ENCODE measurements at regions not wholly inside any gene's neighbourhood (a gene's known extent, or its start where the extent isn't known, plus 50 kb on each side); places are given as distances from the start of the nearest gene placed in this dataset.

DNA sequence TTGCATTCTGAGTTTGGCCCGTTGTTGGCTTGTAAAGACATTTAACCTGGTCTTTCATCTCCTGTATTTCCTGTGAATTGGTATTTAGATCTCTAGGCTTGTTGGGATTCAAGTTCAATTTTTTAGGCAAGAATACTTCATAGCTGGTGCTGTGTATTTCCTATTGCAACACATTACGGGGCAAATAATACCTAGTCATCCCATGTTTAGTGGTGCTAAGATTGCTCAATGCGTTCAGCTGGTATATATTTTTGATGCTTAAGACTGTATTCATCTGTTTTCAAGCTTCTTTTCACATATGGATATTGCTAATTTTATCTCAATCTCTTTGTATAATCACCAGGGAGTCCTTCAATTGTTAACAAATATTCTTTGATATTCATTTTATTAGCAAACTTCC, 87.5 kb upstream of the ZBTB18 start:
- TF ChIP-seq, protein P1, sequence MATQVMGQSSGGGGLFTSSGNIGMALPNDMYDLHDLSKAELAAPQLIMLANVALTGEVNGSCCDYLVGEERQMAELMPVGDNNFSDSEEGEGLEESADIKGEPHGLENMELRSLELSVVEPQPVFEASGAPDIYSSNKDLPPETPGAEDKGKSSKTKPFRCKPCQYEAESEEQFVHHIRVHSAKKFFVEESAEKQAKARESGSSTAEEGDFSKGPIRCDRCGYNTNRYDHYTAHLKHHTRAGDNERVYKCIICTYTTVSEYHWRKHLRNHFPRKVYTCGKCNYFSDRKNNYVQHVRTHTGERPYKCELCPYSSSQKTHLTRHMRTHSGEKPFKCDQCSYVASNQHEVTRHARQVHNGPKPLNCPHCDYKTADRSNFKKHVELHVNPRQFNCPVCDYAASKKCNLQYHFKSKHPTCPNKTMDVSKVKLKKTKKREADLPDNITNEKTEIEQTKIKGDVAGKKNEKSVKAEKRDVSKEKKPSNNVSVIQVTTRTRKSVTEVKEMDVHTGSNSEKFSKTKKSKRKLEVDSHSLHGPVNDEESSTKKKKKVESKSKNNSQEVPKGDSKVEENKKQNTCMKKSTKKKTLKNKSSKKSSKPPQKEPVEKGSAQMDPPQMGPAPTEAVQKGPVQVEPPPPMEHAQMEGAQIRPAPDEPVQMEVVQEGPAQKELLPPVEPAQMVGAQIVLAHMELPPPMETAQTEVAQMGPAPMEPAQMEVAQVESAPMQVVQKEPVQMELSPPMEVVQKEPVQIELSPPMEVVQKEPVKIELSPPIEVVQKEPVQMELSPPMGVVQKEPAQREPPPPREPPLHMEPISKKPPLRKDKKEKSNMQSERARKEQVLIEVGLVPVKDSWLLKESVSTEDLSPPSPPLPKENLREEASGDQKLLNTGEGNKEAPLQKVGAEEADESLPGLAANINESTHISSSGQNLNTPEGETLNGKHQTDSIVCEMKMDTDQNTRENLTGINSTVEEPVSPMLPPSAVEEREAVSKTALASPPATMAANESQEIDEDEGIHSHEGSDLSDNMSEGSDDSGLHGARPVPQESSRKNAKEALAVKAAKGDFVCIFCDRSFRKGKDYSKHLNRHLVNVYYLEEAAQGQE (IDR thresholded peaks at IDR 0.05; ENCODE audit: insufficient replicate concordance, low read depth) = no peak
- no peak for TF ChIP-seq SPI1 (IDR thresholded peaks at IDR 0.05; ENCODE audit: borderline replicate concordance, low read depth)
- TF ChIP-seq, protein P2, sequence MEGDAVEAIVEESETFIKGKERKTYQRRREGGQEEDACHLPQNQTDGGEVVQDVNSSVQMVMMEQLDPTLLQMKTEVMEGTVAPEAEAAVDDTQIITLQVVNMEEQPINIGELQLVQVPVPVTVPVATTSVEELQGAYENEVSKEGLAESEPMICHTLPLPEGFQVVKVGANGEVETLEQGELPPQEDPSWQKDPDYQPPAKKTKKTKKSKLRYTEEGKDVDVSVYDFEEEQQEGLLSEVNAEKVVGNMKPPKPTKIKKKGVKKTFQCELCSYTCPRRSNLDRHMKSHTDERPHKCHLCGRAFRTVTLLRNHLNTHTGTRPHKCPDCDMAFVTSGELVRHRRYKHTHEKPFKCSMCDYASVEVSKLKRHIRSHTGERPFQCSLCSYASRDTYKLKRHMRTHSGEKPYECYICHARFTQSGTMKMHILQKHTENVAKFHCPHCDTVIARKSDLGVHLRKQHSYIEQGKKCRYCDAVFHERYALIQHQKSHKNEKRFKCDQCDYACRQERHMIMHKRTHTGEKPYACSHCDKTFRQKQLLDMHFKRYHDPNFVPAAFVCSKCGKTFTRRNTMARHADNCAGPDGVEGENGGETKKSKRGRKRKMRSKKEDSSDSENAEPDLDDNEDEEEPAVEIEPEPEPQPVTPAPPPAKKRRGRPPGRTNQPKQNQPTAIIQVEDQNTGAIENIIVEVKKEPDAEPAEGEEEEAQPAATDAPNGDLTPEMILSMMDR (IDR thresholded peaks at IDR 0.05; ENCODE audit: insufficient read depth, low read length) = no peak
- no peak for TF ChIP-seq POLR2AphosphoS5 (IDR thresholded peaks at IDR 0.05; ENCODE audit: low read depth)
- TF ChIP-seq GABPA (IDR thresholded peaks at IDR 0.05; ENCODE audit: low read depth) = no peak
- no peak overlapping the region for H3K27ac ChIP-seq (replicated peaks)
- H3K27me3 ChIP-seq (ENCODE audit: insufficient read depth, poor library complexity, severe bottlenecking) = peaks cover 2% of the 10 kb centered on the region
- DNase-seq (ENCODE audit: low read depth in 1 of 2, low spot score in 1 of 2) = peak in 1 of 2 experiments; percentile 7
- H3K4me3 ChIP-seq (replicated peaks; ENCODE audit: insufficient read depth, low read length) = no peak overlapping the region

DNA sequence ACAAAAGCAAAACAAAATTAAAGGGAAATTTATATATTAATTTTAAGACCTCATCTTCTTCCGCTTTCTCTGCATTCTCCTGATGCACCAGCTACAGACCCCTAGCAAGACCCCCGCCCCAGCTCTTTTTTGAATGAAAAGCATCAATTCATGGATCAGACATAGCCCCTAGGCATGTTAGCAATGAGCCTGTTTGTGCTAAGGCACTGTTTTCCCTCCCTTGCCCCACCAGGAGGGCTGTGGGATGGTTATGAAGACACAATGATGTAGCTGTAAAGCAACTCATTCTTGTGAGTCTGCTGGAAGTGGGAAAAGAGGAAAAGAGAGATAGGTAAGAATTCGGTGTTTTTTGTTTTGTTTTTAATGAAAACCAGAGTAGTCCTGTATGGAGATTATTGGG, 88.5 kb upstream of the ZBTB18 start:
- no peak overlapping the region for H3K4me3 ChIP-seq (replicated peaks; ENCODE audit: insufficient read depth, low read length)
- no peak for DNase-seq (ENCODE audit: low read depth in 1 of 2, low spot score in 1 of 2)
- no peak overlapping the region for H3K27ac ChIP-seq (replicated peaks)
- TF ChIP-seq SPI1 (IDR thresholded peaks at IDR 0.05; ENCODE audit: borderline replicate concordance, low read depth) = no peak
- TF ChIP-seq POLR2AphosphoS5 (IDR thresholded peaks at IDR 0.05; ENCODE audit: low read depth) = no peak
- no peak for TF ChIP-seq GABPA (IDR thresholded peaks at IDR 0.05; ENCODE audit: low read depth)
- TF ChIP-seq, protein P2 (IDR thresholded peaks at IDR 0.05; ENCODE audit: insufficient read depth, low read length) = no peak
- TF ChIP-seq, protein P1 (IDR thresholded peaks at IDR 0.05; ENCODE audit: insufficient replicate concordance, low read depth) = no peak
- H3K27me3 ChIP-seq (ENCODE audit: insufficient read depth, poor library complexity, severe bottlenecking) = no peaks in the 10 kb centered on the region

DNA sequence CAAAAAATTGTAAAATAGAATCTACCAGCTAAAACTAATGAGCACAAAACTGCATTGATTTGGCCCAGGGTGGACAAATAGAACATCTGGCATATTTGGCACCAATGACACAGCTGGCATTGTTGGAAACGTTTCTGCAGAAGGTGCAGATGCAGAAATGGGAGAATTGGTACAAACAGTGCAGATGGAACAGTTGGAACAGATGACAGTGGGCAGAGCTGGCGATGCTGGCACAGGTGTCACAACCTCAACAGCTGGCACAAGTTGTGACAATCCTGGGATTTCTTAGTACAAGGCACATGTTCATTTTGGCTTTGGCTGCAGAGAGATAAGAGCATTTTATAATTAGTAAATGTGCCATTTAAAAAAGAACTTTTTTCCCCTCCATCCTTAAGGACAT, 91.1 kb upstream of the ZBTB18 start:
- Histone ChIP-seq H3K27me3 (ENCODE audit: insufficient read depth, poor library complexity, severe bottlenecking) (no peaks in the 10 kb centered on the region), H3K27ac (replicated peaks) (no peak overlapping the region), H3K4me3 (replicated peaks; ENCODE audit: insufficient read depth, low read length) (no peak overlapping the region)
- no peak for TF ChIP-seq POLR2AphosphoS5 (IDR thresholded peaks at IDR 0.05; ENCODE audit: low read depth)
- no peak for TF ChIP-seq SPI1 (IDR thresholded peaks at IDR 0.05; ENCODE audit: borderline replicate concordance, low read depth)
- TF ChIP-seq, protein P1 (IDR thresholded peaks at IDR 0.05; ENCODE audit: insufficient replicate concordance, low read depth) = no peak
- TF ChIP-seq GABPA (IDR thresholded peaks at IDR 0.05; ENCODE audit: low read depth) = no peak
- TF ChIP-seq, protein P2 (IDR thresholded peaks at IDR 0.05; ENCODE audit: insufficient read depth, low read length) = no peak
- no peak for DNase-seq (ENCODE audit: low read depth in 1 of 2, low spot score in 1 of 2)

Measured in HL-60 (cell line).